ENCODE measurements at regions not wholly inside any gene's neighbourhood (a gene's known extent, or its start where the extent isn't known, plus 50 kb on each side); places are given as distances from the start of the nearest gene placed in this dataset.

- Histone ChIP-seq H3K27ac (no peak overlapping the region), H3K9me3 (no peaks in the 10 kb centered on the region), H3K27me3 (no peaks in the 10 kb centered on the region), H3K36me3 (no peaks in the 10 kb centered on the region), H3K4me3 (replicated peaks in 1 of 3) (no peak overlapping the region), H3K4me1 (no peaks in the 10 kb centered on the region)
- WGBS, 2 donors, result 88% methylated on average over 1 of the region's 5 CpGs; no CpG with 5 or more reads in 1 of the 2 donors
- intact Hi-C loops (cut with DNase I), result no loop called here
- DNase-seq, result no peak
- TF ChIP-seq CTCF (IDR thresholded peaks at IDR 0.05), result no peak
- TF ChIP-seq POLR2A (IDR thresholded peaks at IDR 0.05), result no peak
Observed at GRCh38 chrX:110477593-110478228, 119.1 kb downstream of the RTL9 start.

GRCh38 chrX:110491846-110492620, 133.4 kb downstream of the RTL9 start:
- no peak overlapping the region for H3K27ac ChIP-seq
- intact Hi-C loops (cut with DNase I), result no loop called here
- H3K4me3 ChIP-seq (replicated peaks in 1 of 3), result no peak overlapping the region
- no peaks in the 10 kb centered on the region for H3K36me3 ChIP-seq
- no peaks in the 10 kb centered on the region for H3K4me1 ChIP-seq
- TF ChIP-seq CTCF (IDR thresholded peaks at IDR 0.05), result no peak
- no peak for TF ChIP-seq POLR2A (IDR thresholded peaks at IDR 0.05)
- no peaks in the 10 kb centered on the region for H3K9me3 ChIP-seq
- H3K27me3 ChIP-seq, result no peaks in the 10 kb centered on the region
- DNase-seq, result no peak
- 84 to 90% methylated on average over 6 of the region's 8 CpGs for WGBS, 2 donors

GRCh38 chrX:110504947-110505346, 146.3 kb downstream of the RTL9 start:
- intact Hi-C loops (cut with DNase I), result no loop called here
- Histone ChIP-seq H3K27me3 (no peaks in the 10 kb centered on the region), H3K4me1 (no peaks in the 10 kb centered on the region)

GRCh38 chrX:110509755-110510532, 151.3 kb downstream of the RTL9 start:
- Histone ChIP-seq H3K9me3 (no peaks in the 10 kb centered on the region), H3K36me3 (no peaks in the 10 kb centered on the region), H3K27ac (no peak overlapping the region), H3K4me1 (no peaks in the 10 kb centered on the region), H3K4me3 (replicated peaks in 1 of 3) (no peak overlapping the region), H3K27me3 (no peaks in the 10 kb centered on the region)
- intact Hi-C loops (cut with DNase I), result no loop called here
- 36 to 37% methylated on average over 2 of the region's 2 CpGs for WGBS, 2 donors
- TF ChIP-seq CTCF (IDR thresholded peaks at IDR 0.05), result no peak
- TF ChIP-seq POLR2A (IDR thresholded peaks at IDR 0.05), result no peak
- DNase-seq, result no peak

More at GRCh38 chrX:110504947-110505346, 146.3 kb downstream of the RTL9 start:
- Histone ChIP-seq H3K9me3 (no peaks in the 10 kb centered on the region), H3K4me3 (replicated peaks in 1 of 3) (no peak overlapping the region), H3K36me3 (no peaks in the 10 kb centered on the region), H3K27ac (no peak overlapping the region)
- TF ChIP-seq CTCF (IDR thresholded peaks at IDR 0.05) (no peak), POLR2A (IDR thresholded peaks at IDR 0.05) (no peak)
- DNase-seq, result no peak
- 92% methylated on average over 6 of the region's 6 CpGs for WGBS, 2 donors
